HCT116 (cell line): ENCODE measurements at regions not wholly inside any gene's neighbourhood (a gene's known extent, or its start where the extent isn't known, plus 50 kb on each side); places are given as distances from the start of the nearest gene placed in this dataset.

ENCODE experiments used
- ATAC-seq: fragments of 200-7000 bp; cut with Tn5 transposase; 2 replicates; pipeline ENCODE4 v1.9.1; 2020; ENCODE audit warnings: mild to moderate bottlenecking, moderate library complexity
- BruUV-seq: library from RNA; stranded (reverse); fragments of 400-500 nt; replicated peaks from 2 replicates; lab custom pipeline; 2021; lab: Mats Ljungman, UMichigan
- CTCF ChIA-PET: fragments of 300-600 bp; sonication (Branson Sonifier 250); formaldehyde crosslinking; loops from one replicate; lab custom pipeline; 2021; ENCODE audit warnings: antibody characterized with exemption; lab: Charles Lee
- POLR2A ChIA-PET: fragments of 300-600, 350-600 bp; sonication (Branson Sonifier 250); formaldehyde crosslinking; loops from one replicate; lab custom pipeline; 2021; ENCODE audit warnings: antibody characterized with exemption; lab: Charles Lee
- RAD21 ChIA-PET, 2 experiments: fragments of 300-600 bp; sonication (Branson Sonifier 250); formaldehyde crosslinking; loops; one replicate each; lab custom pipeline; 2023; ENCODE audit warnings: low total read pairs in 2 of 2; ENCODE audit not compliant: uncharacterized antibody in 2 of 2, unreplicated experiment in 2 of 2, low non-redundant PET in 1 of 2; lab: Charles Lee
- DNase-seq: peaks from one replicate; pipeline ENCODE4 v3.0.0-alpha.2; 2010; ENCODE audit warnings: low read depth, low spot score
- H2AFZ ChIP-seq: fragments of 200-600 bp; shearing (Covaris generic), sonication (generic); 2 replicates; pipeline ENCODE4 v1.6.1; 2017; ENCODE audit warnings: low read depth, mixed run types, mixed read lengths, antibody characterized with exemption, low read length; ENCODE audit not compliant: poor library complexity, severe bottlenecking
- H3K27ac ChIP-seq: 2 replicates; pipeline ENCODE4 v1.5.1; 2012; ENCODE audit warnings: low read depth, low read length
- H3K27me3 ChIP-seq: fragments of 200-600 bp; sonication (generic); 2 replicates; pipeline ENCODE4 v1.6.1; 2016; ENCODE audit warnings: mixed run types, low read length, mixed read lengths; ENCODE audit not compliant: insufficient read depth
- H3K36me3 ChIP-seq, 2 experiments: fragments of 200-500 bp in 1 of 2; fragments of 200-600 bp in 1 of 2; sonication (Bioruptor generic) in 1 of 2; sonication (generic) in 1 of 2; 2 replicates each; pipeline versions ENCODE4 v1.5.1 to v1.6.1; 2014 to 2016; ENCODE audit warnings: low read length in 2 of 2, inconsistent platforms in 1 of 2, mixed read lengths in 1 of 2, mixed run types in 1 of 2; ENCODE audit not compliant: insufficient read depth in 2 of 2, control insufficient read depth in 1 of 2
- H3K4me1 ChIP-seq, 2 experiments: fragments of 200-600 bp in 1 of 2; sonication (generic) in 1 of 2; 2 replicates each; pipeline versions ENCODE4 v1.5.1 to v1.6.1; 2012 to 2017; ENCODE audit warnings: low read length in 2 of 2, inconsistent platforms in 1 of 2, mild to moderate bottlenecking in 1 of 2, mixed read lengths in 1 of 2, mixed run types in 1 of 2, moderate library complexity in 1 of 2; ENCODE audit not compliant: insufficient read depth in 2 of 2, control insufficient read depth in 1 of 2
- H3K4me2 ChIP-seq: fragments of 200-600 bp; sonication (generic); 2 replicates; pipeline ENCODE4 v1.6.1; 2017; ENCODE audit warnings: mixed run types, low read length, mixed read lengths
- H3K4me3 ChIP-seq, 2 experiments: fragments of 200-600 bp in 1 of 2; sonication (generic) in 1 of 2; replicated peaks in 1 of 2; 2 replicates each; pipeline ENCODE4 v1.5.1; 2011 to 2016; ENCODE audit warnings: low read length in 2 of 2, control low read depth in 1 of 2, low read depth in 1 of 2, mild to moderate bottlenecking in 1 of 2, mixed read lengths in 1 of 2, mixed run types in 1 of 2
- H3K79me2 ChIP-seq: fragments of 200-600 bp; sonication (generic); 2 replicates; pipeline ENCODE4 v1.6.1; 2017; ENCODE audit warnings: mild to moderate bottlenecking, mixed run types, low read length, moderate library complexity, mixed read lengths; ENCODE audit not compliant: insufficient read depth
- H3K9ac ChIP-seq: fragments of 200-600 bp; sonication (generic); 2 replicates; pipeline ENCODE4 v1.6.1; 2016; ENCODE audit warnings: low read length, mixed read lengths
- H3K9me2 ChIP-seq: fragments of 200-600 bp; sonication (generic), shearing (Covaris generic); 2 replicates; pipeline ENCODE4 v1.6.1; 2017; ENCODE audit warnings: mixed run types, mild to moderate bottlenecking, moderate library complexity; ENCODE audit not compliant: insufficient read depth
- H3K9me3 ChIP-seq, 2 experiments: fragments of 200-500 bp in 1 of 2; fragments of 200-600 bp in 1 of 2; sonication (Bioruptor generic) in 1 of 2; sonication (generic) in 1 of 2; 2 replicates each; pipeline ENCODE4 v1.6.1; 2014 to 2017; ENCODE audit warnings: low read length in 2 of 2, mixed read lengths in 2 of 2, inconsistent platforms in 1 of 2, low read depth in 1 of 2, mild to moderate bottlenecking in 1 of 2, mixed run types in 1 of 2, moderate library complexity in 1 of 2; ENCODE audit not compliant: control insufficient read depth in 1 of 2, insufficient read depth in 1 of 2
- H4K20me1 ChIP-seq: fragments of 200-600 bp; sonication (generic), shearing (Covaris generic); 2 replicates; pipeline ENCODE4 v1.6.1; 2017; ENCODE audit warnings: mixed run types, mild to moderate bottlenecking, moderate library complexity; ENCODE audit not compliant: insufficient read depth
- CBX3 ChIP-seq: IDR thresholded peaks from 2 replicates; pipeline ENCODE4 v1.6.1; 2012; ENCODE audit warnings: low read depth
- CEBPB ChIP-seq: IDR thresholded peaks from 2 replicates; pipeline ENCODE4 v1.6.1; 2012; ENCODE audit warnings: low read depth
- EZH2 ChIP-seq: fragments of 200-600 bp; sonication (generic); IDR thresholded peaks from 2 replicates; pipeline ENCODE4 v1.6.1; 2017; ENCODE audit warnings: antibody characterized with exemption, mixed run types
- EZH2phosphoT487 ChIP-seq: fragments of 200-600 bp; IDR thresholded peaks from 2 replicates; pipeline ENCODE4 v1.6.1; 2018; ENCODE audit warnings: antibody characterized with exemption, borderline replicate concordance
- FOSL1 ChIP-seq: IDR thresholded peaks from 2 replicates; pipeline ENCODE4 v1.6.1; 2012; ENCODE audit warnings: low read depth
- POLR2A ChIP-seq: IDR thresholded peaks from 2 replicates; pipeline ENCODE4 v1.7.0; 2011; ENCODE audit warnings: borderline replicate concordance; ENCODE audit not compliant: insufficient read depth, insufficient read length; ENCODE audit errors: extremely low read depth
- POLR2AphosphoS5 ChIP-seq: IDR thresholded peaks from 2 replicates; pipeline ENCODE4 v1.6.1; 2011; ENCODE audit warnings: mild to moderate bottlenecking, low read depth, low read length, moderate library complexity
- RAD21 ChIP-seq: IDR thresholded peaks from 2 replicates; pipeline ENCODE4 v1.6.1; 2012; ENCODE audit warnings: low read depth, mild to moderate bottlenecking
- SIN3A ChIP-seq: IDR thresholded peaks from 2 replicates; pipeline ENCODE4 v1.6.1; 2012; ENCODE audit warnings: low read depth
- ZFX ChIP-seq: fragments of 450-650 bp; IDR thresholded peaks from 2 replicates; pipeline ENCODE4 v1.6.1; 2017
- ZNF274 ChIP-seq: fragments of 200-500 bp; sonication (Bioruptor generic); IDR thresholded peaks from 2 replicates; pipeline ENCODE4 v1.6.1; 2014; ENCODE audit warnings: mild to moderate bottlenecking, low read depth, low read length, inconsistent platforms
- intact Hi-C: fragments of 100-400 bp; cut with micrococcal nuclease; formaldehyde crosslinking; loops from 2 replicates; pipeline ENCODE4 v1.10.0; 2022
- TF ChIP-seq, protein P1 (sequence below): IDR thresholded peaks from 2 replicates; pipeline ENCODE4 v1.6.1; 2012; ENCODE audit warnings: low read depth
- TF ChIP-seq, protein P2 (sequence below), 3 experiments: fragments of 200-600 bp in 1 of 3; sonication (generic) in 1 of 3; IDR thresholded peaks in 2 of 3; conservative IDR thresholded peaks in 1 of 3; 2 replicates each; pipeline ENCODE4 v1.5.1; 2012 to 2017; ENCODE audit warnings: low read depth in 2 of 3, low read length in 2 of 3, antibody characterized with exemption in 1 of 3, borderline replicate concordance in 1 of 3, control low read depth in 1 of 3, mild to moderate bottlenecking in 1 of 3, mixed read lengths in 1 of 3, mixed run types in 1 of 3, moderate library complexity in 1 of 3; ENCODE audit not compliant: insufficient read depth in 1 of 3
- TF ChIP-seq, protein P3 (sequence below): IDR thresholded peaks from 2 replicates; pipeline ENCODE4 v1.6.1; 2012

DNA sequence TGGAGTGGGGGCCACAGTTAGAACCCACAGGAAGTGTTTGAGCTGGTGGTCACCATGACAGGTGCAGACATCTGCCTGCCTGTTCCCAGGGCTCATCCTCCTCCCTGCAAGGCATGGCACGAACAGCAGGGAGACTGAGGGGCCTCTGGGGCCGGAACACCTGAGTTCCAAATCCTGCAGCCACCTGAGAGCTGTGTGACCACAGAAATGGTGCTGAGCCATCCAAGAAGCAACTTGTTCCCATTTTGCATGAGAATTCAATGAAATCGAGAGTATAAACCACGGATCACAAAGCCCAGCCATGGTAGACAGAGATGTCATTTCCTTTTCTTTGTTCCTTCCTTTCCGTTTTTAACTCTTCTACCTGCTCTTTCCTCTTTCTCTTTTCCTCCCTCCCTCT lies 268.6 kb downstream of the FOXA2 start:
- Histone ChIP-seq H3K27me3 (peaks cover 27% of the 10 kb centered on the region), H4K20me1 (no peaks in the 10 kb centered on the region), H3K27ac (no peak overlapping the region), H3K9me2 (no peaks in the 10 kb centered on the region), H3K4me3 (no peak overlapping the region), H3K4me2 (no peak overlapping the region), H3K9me3 (no peaks in the 10 kb centered on the region), H3K36me3 (no peaks in the 10 kb centered on the region), H3K9ac (no peak overlapping the region), H2AFZ (no peak overlapping the region), H3K4me1 (no peaks in the 10 kb centered on the region), H3K79me2 (no peaks in the 10 kb centered on the region)
- CTCF ChIA-PET, result interaction anchor here (1.1 kb wide), 1 partner anchor 9 kb away, joined by 3 read pairs; no protein-coding TSS in a partner anchor
- TF ChIP-seq, protein P1, sequence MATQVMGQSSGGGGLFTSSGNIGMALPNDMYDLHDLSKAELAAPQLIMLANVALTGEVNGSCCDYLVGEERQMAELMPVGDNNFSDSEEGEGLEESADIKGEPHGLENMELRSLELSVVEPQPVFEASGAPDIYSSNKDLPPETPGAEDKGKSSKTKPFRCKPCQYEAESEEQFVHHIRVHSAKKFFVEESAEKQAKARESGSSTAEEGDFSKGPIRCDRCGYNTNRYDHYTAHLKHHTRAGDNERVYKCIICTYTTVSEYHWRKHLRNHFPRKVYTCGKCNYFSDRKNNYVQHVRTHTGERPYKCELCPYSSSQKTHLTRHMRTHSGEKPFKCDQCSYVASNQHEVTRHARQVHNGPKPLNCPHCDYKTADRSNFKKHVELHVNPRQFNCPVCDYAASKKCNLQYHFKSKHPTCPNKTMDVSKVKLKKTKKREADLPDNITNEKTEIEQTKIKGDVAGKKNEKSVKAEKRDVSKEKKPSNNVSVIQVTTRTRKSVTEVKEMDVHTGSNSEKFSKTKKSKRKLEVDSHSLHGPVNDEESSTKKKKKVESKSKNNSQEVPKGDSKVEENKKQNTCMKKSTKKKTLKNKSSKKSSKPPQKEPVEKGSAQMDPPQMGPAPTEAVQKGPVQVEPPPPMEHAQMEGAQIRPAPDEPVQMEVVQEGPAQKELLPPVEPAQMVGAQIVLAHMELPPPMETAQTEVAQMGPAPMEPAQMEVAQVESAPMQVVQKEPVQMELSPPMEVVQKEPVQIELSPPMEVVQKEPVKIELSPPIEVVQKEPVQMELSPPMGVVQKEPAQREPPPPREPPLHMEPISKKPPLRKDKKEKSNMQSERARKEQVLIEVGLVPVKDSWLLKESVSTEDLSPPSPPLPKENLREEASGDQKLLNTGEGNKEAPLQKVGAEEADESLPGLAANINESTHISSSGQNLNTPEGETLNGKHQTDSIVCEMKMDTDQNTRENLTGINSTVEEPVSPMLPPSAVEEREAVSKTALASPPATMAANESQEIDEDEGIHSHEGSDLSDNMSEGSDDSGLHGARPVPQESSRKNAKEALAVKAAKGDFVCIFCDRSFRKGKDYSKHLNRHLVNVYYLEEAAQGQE, result no peak
- TF ChIP-seq SIN3A (no peak), EZH2 (no peak), ZNF274 (no peak), FOSL1 (no peak), ZFX (no peak), RAD21 (no peak), CBX3 (no peak), EZH2phosphoT487 (no peak), CEBPB (no peak), POLR2A (no peak), POLR2AphosphoS5 (no peak)
- TF ChIP-seq, protein P2, sequence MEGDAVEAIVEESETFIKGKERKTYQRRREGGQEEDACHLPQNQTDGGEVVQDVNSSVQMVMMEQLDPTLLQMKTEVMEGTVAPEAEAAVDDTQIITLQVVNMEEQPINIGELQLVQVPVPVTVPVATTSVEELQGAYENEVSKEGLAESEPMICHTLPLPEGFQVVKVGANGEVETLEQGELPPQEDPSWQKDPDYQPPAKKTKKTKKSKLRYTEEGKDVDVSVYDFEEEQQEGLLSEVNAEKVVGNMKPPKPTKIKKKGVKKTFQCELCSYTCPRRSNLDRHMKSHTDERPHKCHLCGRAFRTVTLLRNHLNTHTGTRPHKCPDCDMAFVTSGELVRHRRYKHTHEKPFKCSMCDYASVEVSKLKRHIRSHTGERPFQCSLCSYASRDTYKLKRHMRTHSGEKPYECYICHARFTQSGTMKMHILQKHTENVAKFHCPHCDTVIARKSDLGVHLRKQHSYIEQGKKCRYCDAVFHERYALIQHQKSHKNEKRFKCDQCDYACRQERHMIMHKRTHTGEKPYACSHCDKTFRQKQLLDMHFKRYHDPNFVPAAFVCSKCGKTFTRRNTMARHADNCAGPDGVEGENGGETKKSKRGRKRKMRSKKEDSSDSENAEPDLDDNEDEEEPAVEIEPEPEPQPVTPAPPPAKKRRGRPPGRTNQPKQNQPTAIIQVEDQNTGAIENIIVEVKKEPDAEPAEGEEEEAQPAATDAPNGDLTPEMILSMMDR (IDR thresholded peaks at IDR 0.05 in 2 of 3, conservative IDR thresholded peaks at IDR 0.05 in 1 of 3; ENCODE audit: borderline replicate concordance in 1 of 3, insufficient read depth in 1 of 3, low read depth in 2 of 3, low read length in 2 of 3), result no peak
- TF ChIP-seq, protein P3, sequence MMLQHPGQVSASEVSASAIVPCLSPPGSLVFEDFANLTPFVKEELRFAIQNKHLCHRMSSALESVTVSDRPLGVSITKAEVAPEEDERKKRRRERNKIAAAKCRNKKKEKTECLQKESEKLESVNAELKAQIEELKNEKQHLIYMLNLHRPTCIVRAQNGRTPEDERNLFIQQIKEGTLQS, result no peak
- DNase-seq (no peak), ATAC-seq (no peak)
- BruUV-seq, result no TSS peak
- POLR2A ChIA-PET, result no interaction called here
- intact Hi-C loops, result no loop called here
- RAD21 ChIA-PET, result no interaction called here
